Putamen (tissue), 1 donor: ENCODE measurements at regions not wholly inside any gene's neighbourhood (a gene's known extent, or its start where the extent isn't known, plus 50 kb on each side); places are given as distances from the start of the nearest gene placed in this dataset.
"Not testable (repeated sequence)": the region's sequence is repeated elsewhere in the genome, so short reads cannot be mapped to it uniquely, and the experiment has no call there.

Experiments used
- DNase-seq: peaks from one replicate; pipeline ENCODE4 v3.0.0-alpha.2; 2016; ENCODE audit warnings: low spot score

DNA sequence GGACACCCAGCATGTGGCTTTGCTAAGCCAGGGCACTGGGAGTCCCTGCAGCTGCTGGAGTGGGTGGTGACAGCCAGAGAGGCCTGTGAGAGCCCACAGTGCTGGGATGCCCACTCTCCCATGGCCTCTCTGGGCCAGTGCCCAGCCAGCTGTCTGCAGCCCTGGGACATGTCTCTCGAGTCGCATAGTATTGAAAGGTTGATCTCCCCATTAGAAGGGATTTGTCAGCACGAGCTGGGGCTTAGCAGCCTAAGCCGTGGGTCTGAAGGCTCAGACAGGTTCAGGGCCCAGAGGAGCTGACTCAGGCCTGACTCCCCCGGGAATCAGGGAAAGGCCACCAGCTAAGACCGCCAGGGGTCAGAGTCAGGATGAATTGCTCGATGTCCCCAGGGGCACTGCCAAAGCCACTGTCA lies 53.5 kb downstream of the FOXD2 start:
- no peak for DNase-seq

DNA sequence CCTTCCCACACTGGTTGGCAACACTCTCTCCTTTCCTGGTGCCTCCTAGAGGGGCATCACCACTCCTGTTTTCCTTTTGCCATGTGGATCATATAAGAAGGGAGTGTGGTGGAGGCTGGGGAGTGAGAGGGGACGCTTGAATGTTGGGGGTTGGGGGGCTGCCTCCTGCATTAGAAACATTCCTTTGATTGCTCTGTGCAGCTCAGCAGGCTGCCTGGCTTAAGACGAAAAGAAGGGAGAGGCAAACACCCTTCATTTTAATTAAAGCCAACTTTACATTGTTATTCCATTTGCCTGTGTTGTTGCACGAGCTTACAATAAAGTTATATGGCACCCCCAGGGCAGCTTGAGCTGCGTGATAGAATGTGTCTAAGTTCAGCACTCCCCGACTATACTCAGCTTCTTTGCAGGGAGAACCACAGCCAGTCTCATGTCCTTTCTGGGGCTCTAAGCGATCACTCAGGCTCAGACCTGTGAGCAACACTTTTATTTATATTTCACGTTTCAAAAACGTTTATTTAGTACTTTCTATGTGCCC lies 57.4 kb downstream of the FOXD2 start:
- no peak for DNase-seq

DNA sequence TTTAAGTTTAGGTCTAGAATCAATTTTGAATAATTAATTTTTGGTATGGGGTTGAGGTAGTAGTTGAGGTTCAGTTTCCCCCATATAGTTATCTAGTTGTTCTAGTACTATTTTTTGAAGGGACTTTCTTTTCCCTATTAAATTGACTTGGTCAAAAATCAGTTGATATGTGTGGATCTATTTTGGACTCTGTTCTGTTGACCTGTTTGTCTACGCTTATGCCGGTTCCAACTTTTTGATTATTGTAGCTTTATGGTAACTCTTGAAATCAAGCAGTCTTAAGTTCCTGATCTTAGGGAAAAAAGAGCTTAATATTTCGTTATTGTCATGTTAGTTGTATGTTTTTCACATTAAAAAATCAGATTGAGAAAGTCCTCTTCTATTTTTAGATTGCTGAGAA lies 60.7 kb downstream of the FOXD2 start:
- no peak for DNase-seq

DNA sequence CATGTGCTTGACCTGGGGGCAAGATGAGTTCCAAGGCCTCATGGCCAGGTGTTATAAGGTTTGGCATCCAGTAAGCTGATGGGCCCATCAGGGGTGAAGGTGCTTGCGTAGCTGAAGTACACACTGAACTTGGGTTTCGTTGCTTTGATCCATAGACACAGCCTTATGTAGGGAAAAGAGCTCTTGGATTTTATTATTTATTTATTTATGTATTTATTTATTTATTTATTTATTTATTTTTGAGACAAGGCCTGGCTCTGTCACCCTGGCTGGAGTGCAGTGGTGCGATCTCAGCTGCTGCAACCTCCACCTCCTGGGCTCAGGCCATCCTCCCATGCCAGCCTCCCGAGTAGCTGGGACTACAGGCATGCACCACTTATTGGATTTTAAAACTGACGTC lies 63.2 kb downstream of the FOXD2 start:
- DNase-seq: no peak

DNA sequence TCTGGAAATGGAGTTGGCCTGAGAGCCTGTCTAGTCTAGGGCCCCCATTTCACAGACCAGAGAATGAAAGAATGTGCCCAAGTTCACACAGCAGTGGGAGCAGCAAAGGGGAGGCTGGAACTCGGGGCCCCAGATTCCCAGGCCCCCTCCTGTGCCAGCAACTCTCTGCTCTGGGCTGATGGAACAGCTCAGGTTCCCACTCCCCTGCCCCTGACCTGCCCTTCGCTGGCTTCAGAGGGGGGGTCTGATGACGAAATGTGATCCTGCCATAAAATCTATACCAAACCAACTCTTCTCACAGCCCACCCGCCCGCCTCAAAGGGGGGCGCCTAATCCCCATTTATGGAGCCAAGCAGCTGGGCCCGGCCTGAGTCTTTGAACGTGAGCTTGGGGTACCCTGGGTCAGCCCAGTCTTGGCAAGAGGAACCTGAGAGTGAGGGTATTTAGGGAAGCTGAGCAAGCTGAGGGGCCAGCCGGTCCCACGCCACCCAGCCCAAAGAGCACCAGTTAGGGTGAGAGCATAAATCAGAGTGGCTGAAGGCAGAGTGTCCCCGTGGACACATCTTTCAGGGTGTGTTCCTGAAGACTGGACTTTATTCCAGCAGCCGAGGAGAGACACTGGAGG lies 65.0 kb downstream of the FOXD2 start:
- no peak for DNase-seq

DNA sequence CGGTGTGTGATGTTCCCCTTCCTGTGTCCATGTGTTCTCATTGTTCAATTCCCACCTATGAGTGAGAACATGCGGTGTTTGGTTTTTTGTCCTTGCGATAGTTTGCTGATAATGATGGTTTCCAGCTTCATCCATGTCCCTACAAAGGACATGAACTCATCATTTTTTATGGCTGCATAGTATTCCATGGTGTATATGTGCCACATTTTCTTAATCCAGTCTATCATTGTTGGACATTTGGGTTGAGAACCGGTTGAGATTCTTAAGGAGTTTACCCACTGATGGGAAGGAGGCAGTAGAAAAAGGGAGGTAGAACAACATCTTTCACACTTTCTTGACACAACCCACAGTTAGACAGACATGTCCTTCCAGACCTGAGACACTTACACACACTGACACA lies 67.0 kb downstream of the FOXD2 start:
- not testable (repeated sequence) for DNase-seq

DNA sequence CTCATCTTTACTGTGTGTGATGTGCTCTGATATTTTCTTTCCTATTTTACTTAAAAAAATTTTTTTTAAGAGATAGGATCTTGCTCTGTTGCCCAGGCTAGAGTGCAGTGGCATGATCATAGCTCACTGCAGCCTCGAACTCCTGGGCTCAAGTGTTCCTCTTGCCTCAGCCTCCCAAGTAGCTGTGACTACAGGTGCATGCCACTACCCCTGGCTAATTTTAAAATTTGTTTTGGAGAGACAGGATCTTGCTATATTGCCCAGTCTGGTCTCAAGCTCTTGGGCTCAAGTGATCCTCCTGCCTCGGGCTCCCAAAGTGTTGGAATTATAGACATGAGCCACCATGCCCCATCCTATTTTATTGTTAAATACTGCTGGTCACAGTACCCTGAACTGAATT lies 67.4 kb downstream of the FOXD2 start:
- DNase-seq: no peak

DNA sequence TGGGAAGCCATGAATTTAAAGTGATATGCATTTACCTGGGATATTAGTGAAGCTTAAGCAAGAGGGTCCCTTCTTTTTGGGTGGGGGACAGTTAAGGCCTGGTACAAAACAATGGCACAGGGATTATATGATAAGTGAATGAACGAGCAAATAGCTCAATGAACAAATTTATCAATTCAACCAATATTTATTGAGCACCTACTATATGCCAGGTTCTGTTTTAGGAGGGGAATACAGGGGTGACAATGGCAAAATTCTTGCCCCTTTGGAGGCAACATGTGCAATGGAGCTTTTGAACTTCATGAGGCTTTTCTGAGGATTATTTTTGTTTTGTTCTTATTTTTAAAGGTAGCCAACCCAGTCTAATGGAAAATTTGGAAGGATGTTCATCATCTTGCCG lies 68.2 kb downstream of the FOXD2 start:
- no peak for DNase-seq

DNA sequence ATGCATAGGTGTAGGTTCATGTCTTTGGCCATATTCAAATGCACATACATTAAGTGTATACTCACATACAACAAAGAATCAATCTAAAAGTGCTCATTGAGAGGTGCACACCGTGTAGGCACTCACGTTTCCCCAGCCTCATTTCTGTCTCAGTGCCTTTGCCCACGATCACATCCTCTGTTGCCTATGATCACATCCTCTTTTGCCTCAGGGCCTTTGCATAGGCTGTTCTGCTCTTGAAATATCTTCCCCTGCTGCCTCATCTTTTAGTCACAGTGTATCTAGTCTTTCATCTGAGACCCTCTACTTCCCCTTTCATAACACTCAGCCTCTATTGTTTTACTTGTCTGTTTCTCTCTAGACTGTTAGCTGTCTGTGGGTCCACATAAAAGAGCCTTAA lies 69.3 kb downstream of the FOXD2 start:
- no peak for DNase-seq

DNA sequence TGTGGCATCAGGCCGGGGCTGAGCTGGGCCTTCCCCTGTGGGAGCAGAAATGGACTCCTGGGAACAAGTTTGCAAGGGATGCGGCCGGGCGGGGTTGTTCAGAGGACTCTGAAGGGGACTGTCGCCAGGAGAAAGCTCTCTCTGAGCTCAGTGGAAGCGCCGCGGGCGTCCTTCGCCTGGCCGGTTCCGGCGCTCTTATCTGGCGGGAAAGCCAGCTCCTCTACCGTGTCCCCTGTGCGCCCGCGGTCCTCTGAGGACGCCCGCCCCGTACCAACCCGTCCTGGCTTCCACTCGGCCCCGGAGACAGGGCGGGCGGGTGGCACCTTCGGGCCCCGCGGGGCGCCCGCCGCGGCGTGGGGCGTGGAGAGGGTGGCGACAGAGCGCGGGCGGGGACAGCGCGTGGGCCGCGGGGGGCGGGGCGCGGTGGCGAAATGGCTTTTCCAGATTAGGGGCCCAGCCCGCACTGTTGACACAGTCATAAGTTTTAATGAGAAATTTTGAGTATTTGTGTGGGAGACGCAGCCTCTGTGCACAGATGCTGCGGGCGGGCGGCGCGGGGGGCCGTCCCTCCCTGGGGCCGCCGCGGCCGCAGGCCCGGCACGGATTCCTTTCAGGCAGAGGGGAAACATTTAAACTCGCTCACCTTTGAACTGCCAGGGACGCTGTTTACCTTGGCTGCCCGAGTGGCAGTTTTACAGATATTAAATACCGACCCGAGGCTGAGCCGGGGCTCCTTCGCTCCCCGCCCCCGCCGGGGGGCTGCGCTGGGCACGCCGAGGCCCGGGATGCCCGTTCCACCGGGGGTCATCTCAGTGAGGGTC lies 70.2 kb downstream of the FOXD2 start:
- DNase-seq: no peak

DNA sequence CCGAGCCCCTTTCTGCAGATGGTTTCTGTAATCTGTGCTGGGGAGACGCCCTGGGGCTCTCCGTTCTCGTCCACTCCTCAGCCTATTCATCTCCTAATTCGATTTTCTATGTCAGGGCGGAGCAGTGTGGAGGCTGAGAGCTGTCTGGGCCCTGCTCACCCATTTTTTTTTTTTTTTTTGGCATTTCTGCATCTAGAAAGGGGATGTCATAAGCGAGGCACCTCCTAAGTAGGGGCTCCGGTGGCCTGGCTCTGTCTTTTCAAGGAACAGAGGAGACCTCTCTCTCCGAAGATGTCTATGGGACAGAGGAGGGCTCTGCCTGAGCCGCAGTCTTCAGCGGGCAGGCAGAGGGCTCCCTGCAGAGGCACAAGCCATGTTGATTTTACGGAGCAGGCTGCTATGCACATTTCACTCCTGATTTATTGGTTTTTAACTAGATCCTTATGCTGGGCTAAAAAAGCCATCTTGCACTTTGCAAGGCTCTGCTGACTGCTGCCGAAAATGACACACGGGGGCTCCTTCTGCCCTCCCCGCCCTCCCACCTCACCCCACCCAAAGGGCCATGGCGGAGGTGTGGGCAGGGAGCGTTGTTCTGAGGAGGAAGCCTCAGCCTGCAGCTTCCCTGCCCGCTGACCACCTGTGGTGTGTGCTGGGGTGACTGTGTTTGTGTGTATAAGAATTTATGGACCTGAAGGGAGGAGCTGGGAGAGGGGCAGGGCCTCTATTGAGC lies 71.0 kb downstream of the FOXD2 start:
- no peak for DNase-seq

DNA sequence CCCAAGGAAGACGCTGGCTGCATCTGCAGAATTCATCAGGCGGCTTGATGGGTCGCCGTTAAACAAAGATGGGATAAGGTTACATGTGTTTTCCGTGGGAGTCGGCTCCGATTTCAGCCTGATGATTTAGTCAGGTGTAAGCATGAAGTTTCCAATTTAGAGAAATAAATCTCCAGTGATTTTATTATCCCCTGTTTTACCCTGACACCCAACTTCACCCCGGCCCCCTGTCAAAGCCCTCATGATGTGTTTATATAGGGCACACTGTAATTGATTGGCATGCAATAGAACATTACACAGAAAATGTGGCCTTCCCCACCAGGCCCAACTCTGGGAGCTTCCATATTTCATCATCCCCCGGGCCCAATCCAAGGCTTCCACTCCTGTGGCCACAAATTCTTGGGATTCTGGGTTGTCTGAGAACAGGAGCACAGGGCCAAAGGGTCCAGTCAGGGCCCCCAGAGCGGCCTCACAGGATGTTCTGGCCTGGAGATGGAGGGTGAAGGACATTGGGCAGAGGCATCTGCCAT lies 72.5 kb downstream of the FOXD2 start:
- no peak for DNase-seq

DNA sequence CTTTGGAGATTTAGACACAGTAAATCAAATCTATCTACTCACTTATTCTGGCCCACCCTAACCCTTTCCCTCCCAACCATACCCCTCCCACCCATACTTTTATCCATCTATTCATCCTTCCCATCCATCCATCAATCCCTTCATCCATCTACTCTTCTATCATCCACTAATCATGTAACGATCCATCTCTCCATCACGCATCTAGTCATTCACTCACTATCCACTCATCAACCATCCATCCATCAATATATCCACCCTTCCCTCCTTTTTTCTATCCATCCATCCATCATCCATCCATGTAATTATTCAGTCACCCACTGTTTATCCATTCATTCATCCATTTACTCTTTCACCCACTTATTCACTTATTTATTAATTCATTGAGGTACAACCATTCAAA lies 74.0 kb downstream of the FOXD2 start:
- DNase-seq: no peak

DNA sequence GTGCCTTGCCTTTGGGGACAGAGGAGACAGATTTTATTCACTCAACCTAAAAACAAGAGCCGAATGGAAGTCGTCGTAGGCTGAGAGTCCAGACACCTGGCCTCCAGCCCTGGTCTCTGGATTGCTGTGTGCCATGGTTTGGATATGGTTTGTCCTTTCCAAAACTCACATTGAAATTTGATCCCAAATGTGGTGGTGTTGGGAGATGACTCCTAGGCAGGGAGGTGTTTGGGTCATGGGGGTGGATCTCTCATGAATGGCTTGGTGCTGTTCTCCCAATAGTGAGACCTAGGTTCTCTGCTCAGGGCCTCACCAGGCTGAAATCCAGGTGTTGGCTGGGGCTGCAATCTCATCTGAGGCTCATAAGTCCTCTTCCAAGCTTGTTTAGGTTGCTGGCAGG lies 75.5 kb downstream of the FOXD2 start:
- no peak for DNase-seq

DNA sequence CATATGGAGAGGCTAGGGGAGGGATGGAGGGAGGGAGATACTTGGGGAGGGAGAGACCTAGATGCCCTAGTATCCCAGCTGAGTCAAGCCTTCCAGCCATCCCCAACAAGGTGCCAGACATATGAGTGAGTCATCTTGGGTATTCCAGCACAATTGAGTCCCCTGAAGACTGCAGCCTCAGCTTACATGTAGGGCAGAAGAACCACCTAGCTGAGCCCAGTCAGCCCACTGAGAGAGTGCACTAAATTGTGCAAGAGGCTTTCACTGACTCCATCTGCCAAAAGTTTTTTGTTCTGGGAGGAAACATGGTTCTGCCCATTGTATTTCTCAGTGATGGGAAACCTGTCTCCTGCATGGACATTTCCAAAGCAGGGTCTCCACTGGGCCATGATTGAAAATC lies 76.4 kb downstream of the FOXD2 start:
- DNase-seq: no peak

DNA sequence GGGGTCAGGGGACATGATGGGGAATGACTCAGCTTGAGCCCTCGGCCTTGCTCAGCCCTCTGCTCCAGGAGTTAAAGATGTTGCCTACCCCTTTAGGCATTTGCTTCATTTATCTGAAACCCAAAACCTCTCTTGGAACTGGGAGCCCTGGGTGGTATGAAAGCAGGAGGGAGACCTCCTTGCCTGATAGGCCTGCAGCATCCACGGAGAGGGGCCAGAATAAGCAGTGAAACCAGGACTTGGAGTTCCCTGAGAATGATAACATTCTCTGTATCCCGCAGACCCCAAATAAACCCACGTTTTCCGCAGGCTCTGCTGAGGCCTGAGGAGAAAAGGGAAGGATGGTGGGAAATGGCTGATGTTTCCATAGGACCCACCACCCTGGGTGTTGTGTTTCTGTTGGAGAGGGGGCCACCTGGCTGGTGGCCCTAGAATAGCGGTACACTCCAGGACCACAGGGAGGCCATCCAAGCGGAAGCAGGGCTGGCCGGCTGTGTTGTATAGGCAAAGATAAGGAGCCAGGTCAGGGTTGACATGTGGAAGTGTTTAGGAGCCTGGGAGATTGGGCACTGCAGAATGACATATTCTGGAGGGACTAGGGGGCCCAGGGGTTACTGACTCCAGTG lies 77.4 kb downstream of the FOXD2 start:
- no peak for DNase-seq

DNA sequence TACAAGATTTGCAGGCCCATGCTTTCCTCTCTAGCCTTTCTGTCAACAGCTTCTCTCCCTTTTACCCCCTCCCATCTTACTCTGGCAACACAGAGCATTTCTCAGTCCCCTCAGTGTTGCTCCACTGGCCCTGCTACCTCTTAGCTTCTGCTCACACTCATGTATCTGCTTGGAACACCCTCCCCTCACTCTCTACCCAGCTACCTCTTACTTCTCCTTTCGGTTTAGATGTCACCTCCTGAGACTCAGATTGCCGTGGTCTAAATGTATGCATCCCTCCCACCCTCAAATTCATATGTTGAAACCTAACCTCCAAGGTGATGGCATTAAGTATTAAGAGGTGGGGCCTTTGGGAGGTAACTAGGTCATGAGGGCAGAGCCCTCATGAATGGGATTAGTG lies 80.1 kb downstream of the FOXD2 start:
- no peak for DNase-seq

DNA sequence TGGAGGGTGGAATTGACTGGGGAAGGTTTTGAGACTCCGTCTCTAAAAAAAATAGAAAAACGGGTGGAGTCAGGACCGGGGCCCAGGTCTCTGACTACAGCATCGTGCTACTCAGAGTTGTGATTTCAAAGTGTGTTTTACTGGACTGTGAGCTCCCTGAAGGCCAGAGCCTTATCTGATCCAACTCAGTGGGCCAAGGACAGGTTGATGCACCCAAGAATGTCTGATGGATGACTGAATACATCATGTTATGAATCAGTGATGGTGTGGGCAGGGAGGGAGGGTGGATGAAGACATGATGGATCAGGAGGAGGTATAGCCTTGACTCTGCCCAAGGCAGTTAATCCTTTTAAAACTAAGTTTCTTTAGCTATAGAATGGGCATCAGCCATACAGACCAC lies 81.6 kb downstream of the FOXD2 start:
- no peak for DNase-seq

DNA sequence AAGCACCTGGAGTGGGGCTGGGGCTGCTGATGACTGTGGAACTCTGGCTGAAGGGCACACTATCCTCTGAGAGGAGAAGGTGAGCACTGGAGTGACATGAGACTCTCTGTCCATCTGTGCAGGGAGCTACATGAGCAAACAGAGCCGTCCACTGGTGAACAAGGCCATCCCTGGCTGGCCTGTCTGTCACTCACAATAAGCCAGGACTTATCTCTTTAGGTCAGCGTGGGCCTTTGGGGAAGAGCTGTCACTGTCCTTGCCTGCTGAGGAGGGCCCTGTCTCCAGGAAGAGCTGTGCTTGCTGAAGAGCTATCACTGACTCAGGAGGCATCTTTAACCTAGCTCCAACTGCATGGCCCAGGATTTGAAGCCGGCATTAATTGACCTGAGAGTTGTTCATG lies 82.1 kb downstream of the FOXD2 start:
- DNase-seq: no peak

DNA sequence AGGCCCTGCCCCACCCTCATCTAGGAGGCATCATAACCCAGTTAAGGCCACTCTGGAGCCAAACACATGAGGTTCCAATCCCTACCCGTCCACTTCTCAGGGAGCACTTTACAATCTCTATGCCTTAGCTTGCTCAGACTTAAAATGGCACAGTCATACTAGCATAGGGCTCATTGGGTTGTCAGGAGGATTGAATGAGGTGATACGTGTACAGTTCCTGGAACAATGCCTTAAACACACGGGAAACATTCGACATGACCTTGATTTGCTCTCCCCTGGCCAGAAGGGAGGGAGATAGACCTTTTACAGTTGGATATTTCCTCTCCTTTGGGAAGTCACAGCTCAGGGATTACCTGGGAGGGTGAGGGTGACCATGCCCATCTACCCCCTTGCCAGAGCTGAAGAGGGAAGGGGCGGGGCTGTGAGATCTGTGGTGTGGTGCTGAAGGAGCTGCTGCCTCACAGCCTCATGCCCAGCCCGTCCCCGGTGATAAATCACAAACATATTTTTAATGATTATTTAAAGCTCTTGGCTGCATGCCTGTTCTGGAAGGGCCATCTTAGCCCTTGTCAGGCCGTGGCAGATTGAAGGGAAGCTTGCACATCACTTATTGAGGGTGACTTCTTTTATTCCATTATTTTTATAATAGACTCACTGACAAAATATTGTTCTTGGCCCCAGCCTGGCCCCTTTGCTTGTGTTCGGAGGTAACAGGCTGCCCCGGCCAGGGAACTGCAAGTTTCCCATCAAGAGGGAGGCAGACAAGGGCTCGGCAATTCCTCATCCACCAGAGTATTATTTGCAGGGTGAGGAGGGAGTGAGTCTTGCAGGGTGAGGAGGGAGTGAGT lies 83.4 kb downstream of the FOXD2 start:
- DNase-seq: no peak
